Endothelial cell of umbilical vein (primary cell): ENCODE measurements at regions not wholly inside any gene's neighbourhood (a gene's known extent, or its start where the extent isn't known, plus 50 kb on each side); places are given as distances from the start of the nearest gene placed in this dataset.

Experiments
- EZH2 ChIP-seq: IDR thresholded peaks from 2 replicates; pipeline ENCODE4 v1.6.1; 2012; ENCODE audit warnings: borderline replicate concordance, low read depth, mild to moderate bottlenecking, moderate library complexity, low read length, inconsistent platforms; ENCODE audit not compliant: severe bottlenecking
- GATA2 ChIP-seq: IDR thresholded peaks from 2 replicates; pipeline ENCODE4 v1.7.0; 2011; ENCODE audit warnings: low read depth, mild to moderate bottlenecking, moderate library complexity, mixed read lengths, low read length; ENCODE audit not compliant: insufficient read length, insufficient read depth
- JUN ChIP-seq: IDR thresholded peaks from 2 replicates; pipeline ENCODE4 v1.6.1; 2011; ENCODE audit warnings: borderline replicate concordance, low read depth; ENCODE audit not compliant: insufficient read length, insufficient read depth
- MYC ChIP-seq: IDR thresholded peaks from one replicate; pipeline ENCODE4 v1.6.1; 2011; ENCODE audit warnings: mild to moderate bottlenecking, low read depth, low read length
- POLR2A ChIP-seq: IDR thresholded peaks from 2 replicates; pipeline ENCODE4 v1.6.1; 2012; ENCODE audit warnings: low read depth, mild to moderate bottlenecking, control low read depth, low read length
- POLR2AphosphoS5 ChIP-seq: IDR thresholded peaks from 2 replicates; pipeline ENCODE4 v1.6.1; 2012; ENCODE audit warnings: low read depth, mild to moderate bottlenecking, control low read depth, low read length, moderate library complexity; ENCODE audit not compliant: insufficient read depth
- TF ChIP-seq, protein P1 (sequence below), 2 donors: IDR thresholded peaks; 1 replicate in 1 of 2; 2 replicates in 1 of 2; pipeline ENCODE4 v1.5.1; 2011; ENCODE audit warnings: low read length in 2 of 2, mild to moderate bottlenecking in 2 of 2, moderate library complexity in 2 of 2, control low read depth in 1 of 2, inconsistent platforms in 1 of 2, low read depth in 1 of 2; ENCODE audit not compliant: insufficient read depth in 1 of 2; ENCODE audit errors: extremely low read depth in 1 of 2
- TF ChIP-seq, protein P2 (sequence below): IDR thresholded peaks from 2 replicates; pipeline ENCODE4 v1.6.1; 2011; ENCODE audit not compliant: insufficient read depth, insufficient read length

DNA sequence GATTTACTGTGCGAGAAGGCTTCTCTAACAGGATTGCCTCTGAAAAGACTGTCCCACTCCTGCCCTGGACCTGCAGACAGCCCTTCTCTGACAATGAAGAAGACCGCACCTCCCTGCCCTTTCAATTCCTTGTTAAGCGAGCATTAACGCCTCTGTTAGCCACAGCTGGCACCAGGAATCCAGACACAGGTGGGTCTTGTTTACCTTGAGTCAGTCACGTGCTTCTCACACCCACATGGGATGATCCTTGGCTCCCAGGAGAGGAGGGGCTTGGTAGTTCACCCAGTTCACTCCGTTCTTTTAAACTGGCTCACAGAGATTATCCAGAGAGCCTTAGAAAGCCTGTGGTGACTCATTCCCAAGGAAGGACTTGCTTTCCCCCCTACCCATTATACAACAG, 410.5 kb upstream of the MEIS1 start:
- TF ChIP-seq, protein P1, sequence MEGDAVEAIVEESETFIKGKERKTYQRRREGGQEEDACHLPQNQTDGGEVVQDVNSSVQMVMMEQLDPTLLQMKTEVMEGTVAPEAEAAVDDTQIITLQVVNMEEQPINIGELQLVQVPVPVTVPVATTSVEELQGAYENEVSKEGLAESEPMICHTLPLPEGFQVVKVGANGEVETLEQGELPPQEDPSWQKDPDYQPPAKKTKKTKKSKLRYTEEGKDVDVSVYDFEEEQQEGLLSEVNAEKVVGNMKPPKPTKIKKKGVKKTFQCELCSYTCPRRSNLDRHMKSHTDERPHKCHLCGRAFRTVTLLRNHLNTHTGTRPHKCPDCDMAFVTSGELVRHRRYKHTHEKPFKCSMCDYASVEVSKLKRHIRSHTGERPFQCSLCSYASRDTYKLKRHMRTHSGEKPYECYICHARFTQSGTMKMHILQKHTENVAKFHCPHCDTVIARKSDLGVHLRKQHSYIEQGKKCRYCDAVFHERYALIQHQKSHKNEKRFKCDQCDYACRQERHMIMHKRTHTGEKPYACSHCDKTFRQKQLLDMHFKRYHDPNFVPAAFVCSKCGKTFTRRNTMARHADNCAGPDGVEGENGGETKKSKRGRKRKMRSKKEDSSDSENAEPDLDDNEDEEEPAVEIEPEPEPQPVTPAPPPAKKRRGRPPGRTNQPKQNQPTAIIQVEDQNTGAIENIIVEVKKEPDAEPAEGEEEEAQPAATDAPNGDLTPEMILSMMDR (IDR thresholded peaks at IDR 0.05; ENCODE audit: extremely low read depth in 1 of 2, insufficient read depth in 1 of 2, low read depth in 1 of 2, low read length in 2 of 2) = no peak
- TF ChIP-seq EZH2 = no peak
- TF ChIP-seq POLR2A = no peak
- TF ChIP-seq JUN = no peak
- no peak for TF ChIP-seq POLR2AphosphoS5
- TF ChIP-seq MYC = no peak
- TF ChIP-seq, protein P2, sequence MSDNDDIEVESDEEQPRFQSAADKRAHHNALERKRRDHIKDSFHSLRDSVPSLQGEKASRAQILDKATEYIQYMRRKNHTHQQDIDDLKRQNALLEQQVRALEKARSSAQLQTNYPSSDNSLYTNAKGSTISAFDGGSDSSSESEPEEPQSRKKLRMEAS = no peak
- TF ChIP-seq GATA2 = no peak
